ENCODE measurements at regions not wholly inside any gene's neighbourhood (a gene's known extent, or its start where the extent isn't known, plus 50 kb on each side); places are given as distances from the start of the nearest gene placed in this dataset.

DNA sequence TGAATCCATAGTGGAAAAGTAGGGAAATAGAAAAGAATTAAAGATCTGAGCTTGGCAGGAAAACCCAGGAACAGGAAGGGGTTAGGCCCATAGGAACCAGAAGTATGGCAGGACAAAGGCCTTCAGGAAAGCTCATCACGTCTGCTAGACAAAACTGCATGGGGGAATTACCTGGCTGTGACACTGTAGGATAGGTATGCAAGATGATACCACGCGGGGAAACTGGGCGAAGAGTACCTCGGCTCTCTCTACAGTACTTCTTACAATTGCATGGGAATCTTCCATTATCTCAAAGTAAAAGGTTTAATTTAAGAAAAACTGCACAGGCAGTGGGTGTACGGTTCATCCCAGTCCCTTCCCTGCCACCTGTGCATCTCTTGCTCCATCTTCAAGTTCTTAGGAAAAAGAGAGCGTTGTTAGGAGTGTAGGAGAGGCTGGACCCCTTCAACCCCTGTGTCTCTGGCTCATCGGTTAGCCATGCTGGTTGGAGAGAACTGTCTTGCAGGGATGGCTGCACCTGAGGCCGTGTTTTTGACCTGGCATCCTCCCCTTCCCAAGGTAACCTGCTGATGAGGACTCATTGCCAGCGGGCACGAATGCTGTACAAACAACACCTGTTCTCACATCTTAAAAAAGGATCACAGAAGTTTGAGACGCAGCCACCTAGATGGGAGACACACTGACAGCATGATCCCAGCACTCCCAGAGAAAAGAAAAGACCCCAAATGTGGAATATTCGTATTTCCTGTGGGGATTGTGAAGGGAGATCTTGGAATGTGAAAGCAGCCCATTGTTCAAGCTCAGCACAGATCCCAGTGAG is 120.5 kb upstream of the COPS8 start:
- DNase-seq: no peak

DNA sequence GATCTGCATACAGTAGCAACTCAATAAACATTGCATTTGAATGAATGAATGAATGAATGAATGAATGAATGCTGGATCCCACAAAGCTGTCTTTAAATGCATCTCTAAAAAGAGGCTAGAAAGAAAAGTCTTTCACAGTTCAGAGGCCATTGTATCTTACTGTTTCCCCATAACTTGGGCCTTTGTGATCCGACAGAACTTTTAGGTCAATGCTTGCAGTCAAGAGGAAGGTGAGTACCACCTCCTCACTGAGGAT is 119.9 kb upstream of the COPS8 start:
- no peak for DNase-seq

DNA sequence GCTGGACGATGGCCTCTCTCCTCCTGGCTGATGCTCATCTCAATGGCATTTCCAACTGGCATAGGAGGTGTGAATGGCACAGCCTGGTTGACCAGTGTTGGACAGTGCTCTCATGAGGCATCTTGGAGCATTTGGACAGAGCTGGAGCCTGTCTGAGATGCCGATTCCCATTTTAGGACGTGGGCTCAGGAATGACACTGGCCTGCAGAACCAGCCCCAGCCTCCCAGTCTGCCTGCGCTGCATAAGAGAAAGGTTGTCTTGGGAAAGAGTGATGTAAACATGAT is 118.2 kb upstream of the COPS8 start:
- DNase-seq: no peak

DNA sequence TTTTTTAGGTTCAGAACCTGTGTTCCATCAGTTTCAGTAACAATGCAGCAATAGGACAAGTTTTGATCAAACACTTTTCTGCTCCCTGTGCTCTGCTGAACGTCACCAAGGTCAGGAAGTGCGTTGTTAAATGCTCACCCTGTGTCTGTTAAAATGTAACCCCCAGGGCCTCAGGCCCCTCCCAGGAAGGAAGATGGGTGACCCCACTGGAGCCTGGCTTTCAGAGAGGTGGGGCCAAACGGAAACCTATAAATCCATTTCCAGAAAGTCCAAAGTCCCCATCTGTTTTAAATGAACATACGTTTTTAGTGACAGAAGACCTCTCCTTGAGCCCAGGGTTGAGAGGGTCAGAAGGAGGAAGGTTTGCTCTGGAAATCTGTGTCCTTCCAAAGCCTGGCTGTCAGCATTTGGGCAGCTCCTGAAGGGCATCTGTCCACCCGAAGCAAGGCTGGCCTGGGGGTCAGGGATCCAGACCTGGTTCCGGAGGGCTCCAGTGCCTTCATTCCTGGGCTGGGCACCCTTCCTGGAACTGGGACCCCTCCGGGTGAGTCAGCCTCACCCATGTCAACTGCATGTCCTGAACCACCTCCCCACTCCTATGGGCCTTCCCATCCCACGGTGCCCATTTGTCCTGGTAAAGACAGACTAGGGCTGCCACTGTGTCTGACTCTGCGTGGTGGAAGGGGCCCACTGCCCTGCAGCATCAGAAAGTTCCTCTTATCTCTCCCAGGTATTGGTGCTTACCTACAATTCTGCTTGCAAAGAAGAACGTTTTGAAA is 117.4 kb upstream of the COPS8 start:
- no peak for DNase-seq

DNA sequence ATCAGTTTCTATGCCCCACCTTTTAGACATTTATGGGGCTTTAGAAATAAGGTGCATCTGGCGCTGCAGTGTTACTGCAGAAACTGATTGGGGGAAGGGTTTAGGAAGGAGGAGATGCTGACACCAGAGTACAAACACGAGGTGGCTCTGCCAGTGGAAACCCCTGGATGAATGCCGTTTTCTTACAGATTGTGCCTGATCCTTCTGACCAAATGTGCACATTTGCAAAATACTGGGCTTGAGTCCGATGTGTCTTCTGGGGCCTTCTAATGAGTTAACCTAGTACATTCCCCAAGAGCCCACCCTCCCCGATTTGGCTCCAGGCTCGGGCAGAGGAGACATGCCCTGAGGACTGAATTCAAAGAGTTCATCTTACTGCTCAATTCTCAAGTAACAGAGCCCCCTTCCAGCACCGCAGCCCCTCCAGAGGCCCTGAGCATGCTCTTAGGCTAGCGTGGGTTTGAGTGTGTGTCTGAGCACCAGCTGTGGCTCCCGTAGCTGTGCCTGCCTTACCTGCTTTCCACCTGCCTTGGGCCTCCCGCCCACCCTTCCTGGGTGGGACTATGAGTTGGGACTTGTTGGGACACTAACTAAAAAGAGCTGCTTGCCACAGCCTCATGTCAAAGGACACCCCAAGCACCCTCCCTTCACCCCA is 116.7 kb upstream of the COPS8 start:
- DNase-seq: no peak

DNA sequence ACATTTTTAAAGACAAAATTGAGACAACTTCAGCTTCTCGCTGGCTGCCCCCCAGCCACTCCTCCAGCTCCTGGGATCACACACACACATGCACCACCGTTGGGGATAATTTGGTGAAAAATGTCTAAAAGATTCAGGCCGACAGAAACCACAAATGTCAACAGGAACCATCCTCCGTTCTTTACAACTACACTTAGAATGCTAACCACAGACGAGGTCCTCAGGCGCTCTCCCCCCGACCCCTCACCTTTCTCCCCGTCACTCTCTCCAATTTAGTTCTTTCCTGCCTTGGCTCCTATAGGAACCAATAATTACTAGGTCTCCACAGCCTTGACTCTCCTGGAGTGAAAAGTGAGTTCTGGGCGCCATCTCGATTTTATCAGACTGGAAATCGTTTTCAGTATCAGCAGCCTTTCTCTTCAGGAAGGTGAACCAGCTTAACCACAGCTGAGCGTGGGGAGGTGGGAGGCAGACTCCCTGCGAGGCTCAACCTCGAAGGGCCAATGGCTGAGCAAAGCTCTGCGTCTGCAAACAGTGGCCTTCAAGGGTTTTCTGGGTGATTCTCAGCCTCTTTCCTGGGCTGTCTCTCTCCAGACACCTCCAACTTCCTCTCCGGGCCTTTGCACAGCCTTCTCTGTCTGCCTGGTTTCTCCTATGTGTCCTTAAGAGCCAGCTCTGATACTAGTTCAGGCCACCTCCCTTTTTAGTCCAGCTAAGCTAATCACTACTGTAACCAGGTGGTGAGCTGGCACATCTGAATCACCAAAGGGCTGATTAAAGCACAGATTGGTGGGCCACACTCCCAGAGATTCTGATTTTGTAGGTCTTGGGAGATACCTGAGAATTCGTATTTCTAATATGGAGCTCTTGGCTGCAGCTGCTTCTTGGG is 115.7 kb upstream of the COPS8 start:
- no peak for DNase-seq

- DNase-seq: no peak
These were observed 115.1 kb upstream of the COPS8 start for GRCh38 chr2:236970656-236971010.

DNA sequence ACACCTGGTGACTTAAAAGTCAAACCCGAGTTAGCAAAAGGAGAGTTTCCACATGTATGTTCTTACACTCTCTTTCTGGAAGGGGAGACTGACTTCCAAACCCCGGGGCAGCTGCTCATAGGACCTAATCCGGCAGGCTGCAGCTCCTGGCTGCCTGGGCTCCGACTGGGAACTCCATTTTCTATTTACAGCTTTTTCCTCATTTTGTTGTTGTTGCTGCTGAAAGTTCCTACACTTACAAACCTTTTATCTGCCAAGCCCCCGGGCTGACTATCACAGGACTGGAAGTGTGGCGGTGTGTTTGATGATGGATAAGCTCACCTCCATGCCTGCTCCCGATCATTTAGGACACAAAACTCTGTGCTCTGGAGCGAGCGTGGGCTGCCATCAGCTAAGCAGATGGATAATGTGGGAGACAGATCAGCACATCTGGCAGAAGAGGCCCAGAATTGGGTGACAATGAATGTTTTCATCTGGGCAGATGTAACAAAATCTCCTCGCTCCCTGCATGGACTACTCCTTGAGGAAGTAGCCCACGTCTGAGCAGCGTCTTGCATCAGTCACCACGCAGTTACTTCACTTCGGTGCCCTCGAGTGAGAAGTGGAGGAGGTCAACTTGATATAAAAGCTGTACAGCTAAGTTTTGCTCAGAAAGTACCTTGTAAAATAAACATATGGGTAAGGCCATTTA is 114.4 kb upstream of the COPS8 start:
- DNase-seq: no peak

GRCh38 chr2:236971919-236972381 is 113.7 kb upstream of the COPS8 start:
- DNase-seq: no peak

- DNase-seq: no peak
These were observed 113.0 kb upstream of the COPS8 start for GRCh38 chr2:236972491-236973342.

DNA sequence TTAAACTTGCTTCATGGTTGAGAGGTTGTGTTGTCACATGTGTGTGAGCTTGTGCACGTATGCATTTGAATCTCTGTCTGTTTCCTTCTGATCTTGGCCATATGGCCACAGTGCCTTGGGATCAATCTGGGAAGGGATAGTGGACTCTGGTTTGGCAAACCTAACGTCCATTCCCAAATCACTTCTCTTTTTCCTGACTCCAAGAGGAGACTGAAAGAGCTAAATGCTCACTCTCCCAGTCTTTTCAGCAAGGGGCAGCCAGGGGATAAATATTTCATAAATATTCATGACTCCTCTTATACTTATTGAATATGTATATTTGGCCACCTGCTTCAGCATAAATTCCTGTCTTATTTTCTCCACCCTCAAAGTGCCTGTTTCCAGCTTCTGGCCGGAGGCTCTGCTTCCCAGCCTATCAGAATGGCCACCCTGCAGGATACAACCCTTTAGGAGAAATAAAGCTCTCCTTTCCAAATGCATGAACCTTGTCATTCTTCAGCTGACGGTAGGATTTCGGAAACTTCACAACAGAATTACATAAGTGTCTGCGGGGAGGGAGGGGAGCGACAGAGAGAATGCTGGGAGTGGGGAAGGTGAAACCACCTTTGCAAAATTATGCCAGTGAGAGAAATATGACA is 112.2 kb upstream of the COPS8 start:
- DNase-seq: no peak

- DNase-seq: no peak
These were observed 111.5 kb upstream of the COPS8 start for GRCh38 chr2:236974148-236974547.

GRCh38 chr2:236974752-236975151 is 110.9 kb upstream of the COPS8 start:
- DNase-seq: no peak

DNA sequence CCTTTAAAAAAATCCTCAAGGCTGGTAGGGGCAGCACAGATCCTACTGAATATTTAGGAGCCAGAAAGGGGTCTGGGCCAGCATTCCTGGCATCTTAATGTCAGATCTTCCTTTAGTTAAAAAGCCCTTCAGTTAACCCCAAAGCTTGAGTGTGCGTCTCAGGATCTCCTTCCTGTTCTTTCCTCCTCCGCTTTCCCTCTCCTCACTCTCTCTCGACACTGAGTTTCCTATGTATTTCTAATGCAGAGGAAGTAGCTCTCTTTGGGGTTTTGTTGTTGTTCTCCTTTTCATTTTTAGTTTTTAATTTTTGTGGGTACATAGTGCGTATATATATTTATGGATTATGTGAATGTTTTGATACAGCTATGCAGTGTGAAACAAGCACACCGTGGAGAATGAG is 109.9 kb upstream of the COPS8 start:
- no peak for DNase-seq

DNA sequence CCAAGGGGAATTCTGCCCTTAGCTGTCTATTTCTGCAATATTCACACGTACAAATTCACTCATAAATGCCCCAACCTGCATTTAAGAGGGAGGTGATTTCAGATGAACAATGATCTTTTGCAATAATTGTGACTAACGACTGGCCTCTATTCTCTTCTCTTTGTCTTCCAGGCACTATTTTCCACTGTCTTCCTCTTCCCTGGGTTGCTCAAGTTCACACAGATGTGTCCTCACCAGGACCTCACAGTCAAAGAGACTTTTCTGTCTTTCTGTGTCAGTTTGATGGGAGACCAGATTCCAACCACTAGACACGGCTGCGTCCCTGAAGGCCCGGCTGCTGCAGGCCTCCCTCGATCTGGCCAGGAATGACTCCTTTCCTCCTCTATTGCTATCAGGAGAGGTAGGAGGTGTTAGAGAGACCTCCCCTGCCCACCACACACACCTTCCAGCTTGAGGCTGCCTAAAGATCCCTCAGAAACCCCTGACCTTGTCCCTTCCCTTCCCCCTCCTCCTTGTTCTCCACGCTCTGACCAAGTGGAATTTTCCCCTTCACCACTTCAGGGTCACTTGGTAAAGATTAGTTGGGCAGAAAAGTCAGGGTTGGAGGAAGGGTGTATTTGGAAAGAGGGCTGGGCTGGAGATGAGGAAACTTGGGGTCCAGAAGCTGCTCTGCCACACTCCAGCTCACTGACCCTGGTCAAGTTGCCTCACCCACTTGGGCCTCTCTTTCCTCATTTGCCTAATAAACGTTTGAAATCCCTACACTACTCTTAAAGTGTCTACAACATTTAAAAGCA is 109.2 kb upstream of the COPS8 start:
- DNase-seq: no peak

DNA sequence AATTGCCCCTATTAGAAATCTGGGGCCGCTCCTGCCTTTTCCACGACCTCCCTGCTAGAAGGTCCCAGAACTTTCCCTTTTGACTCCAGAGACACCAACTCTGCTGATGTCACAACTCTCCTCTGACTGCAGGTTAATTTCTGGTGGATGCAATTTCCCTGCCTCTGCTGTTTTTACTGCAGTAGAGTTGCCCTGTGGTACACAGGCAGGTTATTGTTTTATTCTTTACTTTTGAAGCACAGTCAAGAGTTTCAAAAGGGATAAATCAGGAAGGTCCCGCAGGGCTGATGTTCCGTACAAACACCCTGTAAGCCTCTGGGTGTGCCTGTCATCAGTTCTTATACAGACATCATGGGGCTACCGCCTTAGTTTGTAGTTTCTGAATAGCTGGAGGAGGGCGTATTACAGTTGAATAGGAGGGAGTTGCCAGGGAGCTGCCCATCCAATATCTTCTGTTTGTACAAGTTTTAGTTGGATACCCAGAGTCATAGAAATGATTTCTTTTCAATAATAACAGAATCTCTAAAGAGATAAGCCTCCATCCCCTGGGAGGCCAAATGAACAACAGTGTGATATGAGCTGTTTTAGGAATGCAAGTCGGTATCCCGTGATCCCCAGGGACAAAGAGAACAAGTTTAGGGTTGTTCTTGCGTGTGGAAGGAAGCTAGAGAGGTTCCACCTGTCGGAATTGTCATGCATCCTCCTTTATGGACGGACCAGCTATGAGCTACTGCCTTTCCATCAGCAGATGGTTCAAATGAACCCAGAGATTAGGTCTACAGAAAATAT is 108.4 kb upstream of the COPS8 start:
- no peak for DNase-seq

DNA sequence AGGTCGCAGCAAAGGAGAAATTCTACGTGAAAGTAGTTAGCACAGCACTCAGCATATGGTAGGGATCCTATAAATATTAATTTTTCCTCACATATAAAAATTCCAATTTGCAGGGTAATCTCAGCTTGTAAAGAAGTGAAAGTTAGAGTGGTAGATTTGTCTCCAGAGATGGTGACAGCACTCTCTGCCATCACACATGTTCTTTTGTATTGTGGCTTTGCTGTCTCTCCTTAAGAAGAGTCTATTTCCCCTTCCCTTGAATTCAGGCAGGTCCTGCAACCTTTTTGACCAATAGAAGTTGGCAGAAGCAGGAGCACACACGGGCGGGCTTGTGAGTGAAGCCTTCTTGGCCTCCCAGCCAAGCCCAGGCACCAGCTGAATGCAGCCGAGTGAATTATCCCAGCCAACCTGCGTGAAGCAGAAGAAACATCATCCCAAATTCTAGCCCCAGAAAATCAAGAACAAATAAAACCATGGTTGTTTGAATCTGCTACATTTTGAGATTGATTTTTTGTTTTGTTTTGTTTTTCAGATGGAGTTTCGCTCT is 107.8 kb upstream of the COPS8 start:
- no peak for DNase-seq

- no peak for DNase-seq
These were observed 106.0 kb upstream of the COPS8 start for GRCh38 chr2:236979664-236980063.

DNA sequence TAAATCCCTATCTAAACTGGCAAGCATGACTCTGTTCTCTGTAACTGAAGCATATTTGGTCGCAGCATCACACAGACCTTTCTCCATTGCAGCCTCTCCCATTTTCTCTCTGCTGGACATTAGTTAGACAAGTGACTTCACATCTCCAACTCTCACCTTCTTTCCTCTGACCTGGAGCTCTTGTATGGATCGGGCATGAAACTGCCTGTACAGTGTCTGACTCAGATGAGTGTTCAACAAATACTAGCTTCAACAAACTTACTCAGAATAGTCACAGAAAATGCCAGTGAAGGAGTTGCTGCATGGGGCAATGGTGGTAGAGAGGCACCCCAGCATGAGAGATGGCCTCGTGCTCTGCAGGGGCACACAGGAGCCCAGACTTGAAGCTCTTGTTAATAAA is 104.7 kb upstream of the COPS8 start:
- no peak for DNase-seq
